ENCODE measurements at regions not wholly inside any gene's neighbourhood (a gene's known extent, or its start where the extent isn't known, plus 50 kb on each side); places are given as distances from the start of the nearest gene placed in this dataset.

- no peak overlapping the region for H3K4me2 ChIP-seq (ENCODE audit: low read length)
- no peak for DNase-seq
- H2BK120ac ChIP-seq (ENCODE audit: insufficient read depth, low read length, poor library complexity): no peak overlapping the region
- no peak overlapping the region for H3K27ac ChIP-seq (ENCODE audit: low read depth, low read length)
- H3K14ac ChIP-seq (ENCODE audit: low read length): no peak overlapping the region
- H2BK12ac ChIP-seq (ENCODE audit: low read length): no peak overlapping the region
- H2AFZ ChIP-seq (ENCODE audit: insufficient read depth, low read length, poor library complexity): no peak overlapping the region
- no peaks in the 10 kb centered on the region for H3K4me1 ChIP-seq (ENCODE audit: control insufficient read depth in 1 of 2, insufficient read depth in 2 of 2, low read length in 2 of 2)
- H3K79me2 ChIP-seq (ENCODE audit: control insufficient read depth, insufficient read depth, low read length, poor library complexity): no peaks in the 10 kb centered on the region
- H4K91ac ChIP-seq (ENCODE audit: low read depth, low read length): no peak overlapping the region
- no peaks in the 10 kb centered on the region for H3K36me3 ChIP-seq (ENCODE audit: control insufficient read depth in 1 of 2, insufficient read depth in 2 of 2, low read length in 2 of 2)
- H3K23ac ChIP-seq (ENCODE audit: low read length): no peak overlapping the region
- no peak overlapping the region for H3K9ac ChIP-seq (ENCODE audit: low read length)
- no peak overlapping the region for H3K4me3 ChIP-seq (ENCODE audit: low read depth, low read length)
- H3K27me3 ChIP-seq (ENCODE audit: insufficient read depth, low read length): no peaks in the 10 kb centered on the region
- H2AK5ac ChIP-seq (ENCODE audit: low read length): no peak overlapping the region
- no peak overlapping the region for H3K4ac ChIP-seq (ENCODE audit: low read depth, low read length)
- H3K79me1 ChIP-seq (ENCODE audit: low read length): no peaks in the 10 kb centered on the region
- no peak overlapping the region for H3K18ac ChIP-seq (ENCODE audit: low read length)
- no peak overlapping the region for H4K12ac ChIP-seq (ENCODE audit: low read depth, low read length)
- H3K9me3 ChIP-seq (ENCODE audit: insufficient read depth, low read depth, low read length): peaks cover 2% of the 10 kb centered on the region
- WGBS (ENCODE audit: extremely low coverage, insufficient coverage, insufficient read length): no CpG with 5 or more reads among the region's 27 CpGs
- H4K8ac ChIP-seq (ENCODE audit: low read depth, low read length): no peak overlapping the region
- H2BK5ac ChIP-seq (ENCODE audit: low read depth, low read length, poor library complexity): no peak overlapping the region
These were observed 580.2 kb downstream of the ZIC1 start for GRCh38 chr3:147989344-147989743.

GRCh38 chr3:148002705-148003205 is 593.6 kb downstream of the ZIC1 start:
- Histone ChIP-seq H4K91ac (ENCODE audit: low read depth, low read length) (no peak overlapping the region), H4K12ac (ENCODE audit: low read depth, low read length) (no peak overlapping the region), H3K9me3 (ENCODE audit: insufficient read depth, low read depth, low read length) (no peaks in the 10 kb centered on the region), H2BK120ac (ENCODE audit: insufficient read depth, low read length, poor library complexity) (no peak overlapping the region), H3K27ac (ENCODE audit: low read depth, low read length) (no peak overlapping the region), H3K4me1 (ENCODE audit: control insufficient read depth in 1 of 2, insufficient read depth in 2 of 2, low read length in 2 of 2) (no peaks in the 10 kb centered on the region), H3K36me3 (ENCODE audit: control insufficient read depth in 1 of 2, insufficient read depth in 2 of 2, low read length in 2 of 2) (no peaks in the 10 kb centered on the region), H3K9ac (ENCODE audit: low read length) (no peak overlapping the region), H2AK5ac (ENCODE audit: low read length) (no peak overlapping the region), H3K27me3 (ENCODE audit: insufficient read depth, low read length) (no peaks in the 10 kb centered on the region), H2AFZ (ENCODE audit: insufficient read depth, low read length, poor library complexity) (no peak overlapping the region), H3K4ac (ENCODE audit: low read depth, low read length) (no peak overlapping the region), H3K4me2 (ENCODE audit: low read length) (no peak overlapping the region), H4K8ac (ENCODE audit: low read depth, low read length) (no peak overlapping the region), H3K4me3 (ENCODE audit: low read depth, low read length) (no peak overlapping the region), H3K18ac (ENCODE audit: low read length) (no peak overlapping the region), H3K79me1 (ENCODE audit: low read length) (no peaks in the 10 kb centered on the region), H3K14ac (ENCODE audit: low read length) (no peak overlapping the region), H2BK12ac (ENCODE audit: low read length) (no peak overlapping the region), H3K79me2 (ENCODE audit: control insufficient read depth, insufficient read depth, low read length, poor library complexity) (no peaks in the 10 kb centered on the region), H3K23ac (ENCODE audit: low read length) (no peak overlapping the region), H2BK5ac (ENCODE audit: low read depth, low read length, poor library complexity) (no peak overlapping the region)
- no CpG with 5 or more reads among the region's 4 CpGs for whole genome bisulfite sequencing (ENCODE audit: extremely low coverage, insufficient coverage, insufficient read length)
- no peak for DNase-seq

- Histone ChIP-seq H3K4me1 (ENCODE audit: control insufficient read depth in 1 of 2, insufficient read depth in 2 of 2, low read length in 2 of 2) (peaks cover 0 to 2% of the 10 kb centered on the region in 2 experiments), H4K8ac (ENCODE audit: low read depth, low read length) (no peak overlapping the region), H3K9ac (ENCODE audit: low read length) (no peak overlapping the region), H3K79me1 (ENCODE audit: low read length) (no peaks in the 10 kb centered on the region), H2AK5ac (ENCODE audit: low read length) (no peak overlapping the region), H2AFZ (ENCODE audit: insufficient read depth, low read length, poor library complexity) (no peak overlapping the region), H3K79me2 (ENCODE audit: control insufficient read depth, insufficient read depth, low read length, poor library complexity) (no peaks in the 10 kb centered on the region), H3K23ac (ENCODE audit: low read length) (no peak overlapping the region), H3K36me3 (ENCODE audit: control insufficient read depth in 1 of 2, insufficient read depth in 2 of 2, low read length in 2 of 2) (no peaks in the 10 kb centered on the region), H3K18ac (ENCODE audit: low read length) (no peak overlapping the region), H3K4me3 (ENCODE audit: low read depth, low read length) (no peak overlapping the region), H4K91ac (ENCODE audit: low read depth, low read length) (no peak overlapping the region), H3K27ac (ENCODE audit: low read depth, low read length) (no peak overlapping the region), H4K12ac (ENCODE audit: low read depth, low read length) (no peak overlapping the region), H3K14ac (ENCODE audit: low read length) (no peak overlapping the region), H3K4ac (ENCODE audit: low read depth, low read length) (no peak overlapping the region), H3K4me2 (ENCODE audit: low read length) (no peak overlapping the region), H2BK5ac (ENCODE audit: low read depth, low read length, poor library complexity) (no peak overlapping the region), H3K9me3 (ENCODE audit: insufficient read depth, low read depth, low read length) (no peaks in the 10 kb centered on the region), H2BK120ac (ENCODE audit: insufficient read depth, low read length, poor library complexity) (no peak overlapping the region), H2BK12ac (ENCODE audit: low read length) (no peak overlapping the region), H3K27me3 (ENCODE audit: insufficient read depth, low read length) (no peaks in the 10 kb centered on the region)
- whole genome bisulfite sequencing (ENCODE audit: extremely low coverage, insufficient coverage, insufficient read length): no CpG with 5 or more reads among the region's 3 CpGs
- no peak for DNase-seq
These were observed 595.2 kb downstream of the ZIC1 start for GRCh38 chr3:148004331-148004730.

GRCh38 chr3:148005456-148005855 is 596.3 kb downstream of the ZIC1 start:
- H3K27ac ChIP-seq (ENCODE audit: low read depth, low read length): no peak overlapping the region
- H3K9me3 ChIP-seq (ENCODE audit: insufficient read depth, low read depth, low read length): no peaks in the 10 kb centered on the region
- H4K8ac ChIP-seq (ENCODE audit: low read depth, low read length): no peak overlapping the region
- H3K18ac ChIP-seq (ENCODE audit: low read length): no peak overlapping the region
- H3K4me1 ChIP-seq (ENCODE audit: control insufficient read depth in 1 of 2, insufficient read depth in 2 of 2, low read length in 2 of 2): peaks cover 0 to 2% of the 10 kb centered on the region in 2 experiments
- no peak overlapping the region for H2AFZ ChIP-seq (ENCODE audit: insufficient read depth, low read length, poor library complexity)
- no peak overlapping the region for H3K23ac ChIP-seq (ENCODE audit: low read length)
- no CpG with 5 or more reads among the region's 2 CpGs for WGBS (ENCODE audit: extremely low coverage, insufficient coverage, insufficient read length)
- no peak overlapping the region for H2BK120ac ChIP-seq (ENCODE audit: insufficient read depth, low read length, poor library complexity)
- no peak overlapping the region for H3K9ac ChIP-seq (ENCODE audit: low read length)
- no peak overlapping the region for H2BK5ac ChIP-seq (ENCODE audit: low read depth, low read length, poor library complexity)
- H3K79me1 ChIP-seq (ENCODE audit: low read length): no peaks in the 10 kb centered on the region
- no peak overlapping the region for H3K14ac ChIP-seq (ENCODE audit: low read length)
- H4K12ac ChIP-seq (ENCODE audit: low read depth, low read length): no peak overlapping the region
- no peak overlapping the region for H4K91ac ChIP-seq (ENCODE audit: low read depth, low read length)
- H3K4ac ChIP-seq (ENCODE audit: low read depth, low read length): no peak overlapping the region
- no peak overlapping the region for H3K4me3 ChIP-seq (ENCODE audit: low read depth, low read length)
- no peaks in the 10 kb centered on the region for H3K36me3 ChIP-seq (ENCODE audit: control insufficient read depth in 1 of 2, insufficient read depth in 2 of 2, low read length in 2 of 2)
- no peak overlapping the region for H2BK12ac ChIP-seq (ENCODE audit: low read length)
- no peak overlapping the region for H3K4me2 ChIP-seq (ENCODE audit: low read length)
- H3K79me2 ChIP-seq (ENCODE audit: control insufficient read depth, insufficient read depth, low read length, poor library complexity): no peaks in the 10 kb centered on the region
- no peak overlapping the region for H2AK5ac ChIP-seq (ENCODE audit: low read length)
- no peak for DNase-seq
- H3K27me3 ChIP-seq (ENCODE audit: insufficient read depth, low read length): no peaks in the 10 kb centered on the region

Data from trophoblast cell (in vitro differentiated cells and primary cell).